ENCODE measurements at regions not wholly inside any gene's neighbourhood (a gene's known extent, or its start where the extent isn't known, plus 50 kb on each side); places are given as distances from the start of the nearest gene placed in this dataset.

DNA sequence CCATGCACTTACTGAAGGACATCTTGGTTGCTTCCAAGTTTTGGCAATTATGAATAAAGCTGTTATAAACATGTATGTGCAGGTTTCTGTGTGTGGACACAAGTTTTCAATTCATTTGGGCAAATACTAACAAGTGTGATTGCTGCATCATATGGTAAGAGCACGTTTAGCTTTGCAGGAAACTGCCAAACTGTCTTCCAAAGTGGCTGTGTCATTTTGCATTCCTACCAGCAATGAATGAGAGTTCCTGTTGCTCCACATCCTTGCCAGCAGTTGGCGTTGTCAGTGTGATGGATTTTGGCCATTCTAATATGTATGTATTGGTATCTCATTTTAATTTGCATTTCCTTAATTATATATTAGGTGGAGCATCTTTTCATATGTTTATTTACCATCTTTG, 280.1 kb downstream of the SV2B start:
- TF ChIP-seq CTCF (IDR thresholded peaks at IDR 0.05): no peak
- TF ChIP-seq POLR2A (IDR thresholded peaks at IDR 0.05): no peak
